K562 (cell line): ENCODE measurements at regions not wholly inside any gene's neighbourhood (a gene's known extent, or its start where the extent isn't known, plus 50 kb on each side); places are given as distances from the start of the nearest gene placed in this dataset.

ENCODE experiments used
- ATAC-seq: fragments of 200-7000 bp; cut with Tn5 transposase; 3 replicates; pipeline ENCODE4 v1.9.1; 2020; ENCODE audit warnings: moderate library complexity
- BruUV-seq: library from RNA; stranded (reverse); fragments of 400-500 nt; replicated peaks from 2 replicates; lab custom pipeline; 2021; lab: Mats Ljungman, UMichigan
- CTCF ChIA-PET: fragments of 300-600 bp; formaldehyde crosslinking; extraction: SDS; loops from one replicate; lab custom pipeline; 2021; ENCODE audit warnings: low intra/inter-chr PET ratio; lab: Yijun Ruan, JAX
- POLR2A ChIA-PET: fragments of 300-600, 350-650 bp; sonication (Branson Sonifier 250); formaldehyde crosslinking; extraction: SDS; loops from one replicate; lab custom pipeline; 2021; ENCODE audit warnings: antibody characterized with exemption, inconsistent platforms; lab: Yijun Ruan, JAX
- DNase-seq, 4 experiments: peaks; one replicate each; pipeline versions ENCODE4 v3.0.0 to v3.0.0-alpha.2; 2011 to 2018; ENCODE audit warnings: low spot score in 3 of 4, mixed read lengths in 3 of 4; ENCODE audit errors: extremely low read depth in 1 of 4
- FAIRE-seq: peaks from 2 replicates; lab custom pipeline; 2011; peaks lifted over from hg19 to GRCh38; lab: Jason Lieb, UNC
- H2AFZ ChIP-seq: 2 replicates; pipeline ENCODE4 v1.6.0; 2011; ENCODE audit warnings: low read depth, low read length, control low read depth, inconsistent platforms
- H3K27ac ChIP-seq: fragments of 200-600 bp; 3 replicates; pipeline ENCODE4 v1.8.0; 2011; ENCODE audit warnings: low read depth, mild to moderate bottlenecking, control low read depth, inconsistent platforms, low read length, moderate library complexity, mixed read lengths; ENCODE audit errors: extremely low read depth
- H3K27me3 ChIP-seq, 2 experiments: fragments of 300-600 bp in 1 of 2; 2 replicates in 1 of 2; 3 replicates in 1 of 2; pipeline versions ENCODE4 v1.6.0 to v1.8.0; 2011; ENCODE audit warnings: inconsistent platforms in 2 of 2, low read length in 2 of 2, mild to moderate bottlenecking in 1 of 2, mixed read lengths in 1 of 2, moderate library complexity in 1 of 2; ENCODE audit not compliant: control insufficient read depth in 2 of 2, insufficient read depth in 2 of 2
- H3K36me3 ChIP-seq: fragments of 300-600 bp; 3 replicates; pipeline ENCODE4 v1.8.0; 2011; ENCODE audit warnings: mild to moderate bottlenecking, low read length, inconsistent platforms; ENCODE audit not compliant: control insufficient read depth, insufficient read depth
- H3K4me1 ChIP-seq, 2 experiments: fragments of 200-600 bp in 1 of 2; replicated peaks in 1 of 2; 2 replicates in 1 of 2; 3 replicates in 1 of 2; pipeline versions ENCODE4 v1.5.1 to v1.8.0; 2011; ENCODE audit warnings: inconsistent platforms in 2 of 2, low read length in 2 of 2, mild to moderate bottlenecking in 1 of 2, mixed read lengths in 1 of 2, moderate library complexity in 1 of 2; ENCODE audit not compliant: control insufficient read depth in 2 of 2, insufficient read depth in 2 of 2
- H3K4me2 ChIP-seq: 2 replicates; pipeline ENCODE4 v1.6.1; 2011; ENCODE audit warnings: low read length, control low read depth, inconsistent platforms, mixed read lengths; ENCODE audit not compliant: insufficient read depth
- H3K4me3 ChIP-seq: fragments of 200-600 bp; sonication (generic), shearing (Covaris generic); 2 replicates; pipeline ENCODE4 v1.5.1; 2016; ENCODE audit warnings: control low read depth, inconsistent platforms
- H3K79me2 ChIP-seq: fragments of 200-600 bp; 3 replicates; pipeline ENCODE4 v1.8.0; 2011; ENCODE audit warnings: low read length, inconsistent platforms; ENCODE audit not compliant: control insufficient read depth, insufficient read depth
- H3K9ac ChIP-seq, 2 experiments: 2 replicates each; pipeline versions ENCODE4 v1.6.0 to v1.6.1; 2011; ENCODE audit warnings: low read depth in 2 of 2, low read length in 2 of 2, control low read depth in 1 of 2, inconsistent platforms in 1 of 2, mild to moderate bottlenecking in 1 of 2, mixed read lengths in 1 of 2; ENCODE audit not compliant: insufficient read depth in 1 of 2
- H3K9me1 ChIP-seq: one replicate; pipeline ENCODE4 v1.6.0; 2011; ENCODE audit warnings: inconsistent platforms, mild to moderate bottlenecking, low read length, moderate library complexity; ENCODE audit not compliant: control insufficient read depth, insufficient read depth
- H3K9me3 ChIP-seq: replicated peaks from 2 replicates; pipeline ENCODE4 v1.5.1; 2011; ENCODE audit warnings: low read depth, low read length, inconsistent platforms; ENCODE audit not compliant: control insufficient read depth, insufficient read depth
- H4K20me1 ChIP-seq: replicated peaks from 2 replicates; pipeline ENCODE4 v1.6.1; 2011; ENCODE audit warnings: low read length, inconsistent platforms, mixed read lengths; ENCODE audit not compliant: control insufficient read depth, insufficient read depth
- CHCHD3 ChIP-seq: fragments of 250-450 bp; sonication (Bioruptor Pico); IDR thresholded peaks from 2 replicates; pipeline ENCODE4 v2.1.2; 2022; ENCODE audit warnings: mild to moderate bottlenecking
- MAFK ChIP-seq: IDR thresholded peaks from 2 replicates; pipeline ENCODE4 v1.6.1; 2011; ENCODE audit warnings: low read length, improper control_type of control experiment
- NFE2 ChIP-seq: IDR thresholded peaks from 2 replicates; pipeline ENCODE4 v1.6.1; 2014; ENCODE audit warnings: antibody characterized with exemption, low read depth
- PRPF4 ChIP-seq: fragments of 200-400 bp; formaldehyde crosslinking; IDR thresholded peaks from one replicate; pipeline ENCODE4 v1.6.1; 2017; ENCODE audit warnings: low read length, low read depth, mild to moderate bottlenecking; ENCODE audit not compliant: insufficient read depth, poor library complexity, severe bottlenecking
- TRIM28 ChIP-seq: fragments of 450-650 bp; IDR thresholded peaks from 2 replicates; pipeline ENCODE4 v1.6.1; 2017
- ZKSCAN8 ChIP-seq: fragments of 200-800 bp; sonication (Bioruptor generic); IDR thresholded peaks from 2 replicates; pipeline ENCODE4 v1.6.1; 2016; ENCODE audit warnings: missing genetic modification characterization, missing compliant biosample characterization
- ZNF316 ChIP-seq: fragments of 450-650 bp; IDR thresholded peaks from 2 replicates; pipeline ENCODE4 v1.6.1; 2016
- ZNF830 ChIP-seq: fragments of 250-450 bp; sonication (Bioruptor Pico); IDR thresholded peaks from 2 replicates; pipeline ENCODE4 v1.5.0; 2021; ENCODE audit warnings: mild to moderate bottlenecking
- WGBS: fragments of 100-300 bp; shearing (Covaris generic); methylation state at CpG from one replicate; pipeline ENCODE4 v1.1.6; 2016; ENCODE audit warnings: low coverage, mixed read lengths; ENCODE audit not compliant: insufficient coverage; ENCODE audit errors: missing lambda C conversion rate; 5-methylcytosine and 5-hydroxymethylcytosine counted together
- in situ Hi-C: fragments of 300-500 bp; cut with MboI; formaldehyde crosslinking; loops from 4 replicates; pipeline ENCODE4 v1.15.0; 2018; ENCODE audit warnings: inconsistent platforms, mixed read lengths
- intact Hi-C: fragments of 100-400 bp; cut with micrococcal nuclease; formaldehyde crosslinking; loops from 2 replicates; pipeline ENCODE4 v1.14.2; 2022
- TF ChIP-seq, protein P1 (sequence below): fragments of 250-450 bp; sonication (Bioruptor Pico); IDR thresholded peaks from 2 replicates; pipeline ENCODE4 v1.4.0; 2020; ENCODE audit warnings: mild to moderate bottlenecking
- TF ChIP-seq, protein P2 (sequence below): fragments of 450-650 bp; formaldehyde crosslinking; IDR thresholded peaks from 2 replicates; pipeline ENCODE4 v1.4.0; 2020; ENCODE audit warnings: mild to moderate bottlenecking, moderate library complexity
- TF ChIP-seq, protein P3 (sequence below), 2 experiments: IDR thresholded peaks in 1 of 2; conservative IDR thresholded peaks in 1 of 2; 2 replicates each; pipeline ENCODE4 v1.6.1; 2016; ENCODE audit warnings: low read depth in 2 of 2, mild to moderate bottlenecking in 1 of 2, missing compliant biosample characterization in 1 of 2, missing genetic modification characterization in 1 of 2, moderate library complexity in 1 of 2
- TF ChIP-seq, protein P4 (sequence below): fragments of 250-450 bp; sonication (Bioruptor Pico); IDR thresholded peaks from 2 replicates; pipeline ENCODE4 v1.5.0; 2022; ENCODE audit warnings: mild to moderate bottlenecking

DNA sequence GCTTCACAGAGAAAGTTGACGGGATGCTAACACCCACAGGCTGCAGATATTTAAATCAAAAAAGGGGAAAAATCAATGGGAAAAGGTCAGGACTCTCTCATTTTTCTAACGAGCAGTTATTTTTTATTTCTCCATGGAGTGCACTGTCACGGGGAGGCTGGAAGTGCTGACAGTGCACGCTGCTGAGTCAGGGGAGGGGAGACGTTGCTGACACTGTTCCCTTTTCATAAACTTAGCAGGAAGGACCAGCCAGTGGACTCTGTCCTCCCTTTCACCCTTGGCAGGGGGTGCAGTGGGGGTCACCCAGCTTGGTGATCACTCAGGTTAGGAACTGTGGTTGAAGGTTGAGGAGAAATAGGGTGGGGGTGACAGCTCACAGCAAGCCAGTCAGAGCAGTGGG lies 65.6 kb upstream of the FUT8 start:
- Histone ChIP-seq H3K9ac (no peak overlapping the region; a peak in 1 of 4 replicates), H3K27me3 (peaks cover 0 to 2% of the 10 kb centered on the region in 2 experiments; a peak in 1 of 5 replicates), H3K36me3 (no peaks in the 10 kb centered on the region), H3K4me3 (no peak overlapping the region), H3K79me2 (no peaks in the 10 kb centered on the region), H3K4me2 (peak overlapping the region; percentile 46), H3K9me3 (no peaks in the 10 kb centered on the region), H3K9me1 (no peaks in the 10 kb centered on the region), H2AFZ (peak overlapping the region; percentile 68), H3K4me1 (peaks cover 0 to 14% of the 10 kb centered on the region in 2 experiments; a peak in 2 of 5 replicates), H4K20me1 (no peaks in the 10 kb centered on the region), H3K27ac (no peak overlapping the region)
- in situ Hi-C loops (no loop called here), intact Hi-C loops (no loop called here)
- DNase-seq (peak in 1 of 4 experiments; percentile 45), FAIRE-seq (peak; percentile 68), ATAC-seq (peak; percentile 63)
- 3% methylated on average over 3 of the region's 5 CpGs for WGBS
- ChIA-PET CTCF (no interaction called here), POLR2A (no interaction called here)
- BruUV-seq: no TSS peak
- peak; percentile 57; the same call in 1 of the 2 replicates for TF ChIP-seq NFE2
- TF ChIP-seq MAFK: peak; percentile 89
- TF ChIP-seq, protein P1, sequence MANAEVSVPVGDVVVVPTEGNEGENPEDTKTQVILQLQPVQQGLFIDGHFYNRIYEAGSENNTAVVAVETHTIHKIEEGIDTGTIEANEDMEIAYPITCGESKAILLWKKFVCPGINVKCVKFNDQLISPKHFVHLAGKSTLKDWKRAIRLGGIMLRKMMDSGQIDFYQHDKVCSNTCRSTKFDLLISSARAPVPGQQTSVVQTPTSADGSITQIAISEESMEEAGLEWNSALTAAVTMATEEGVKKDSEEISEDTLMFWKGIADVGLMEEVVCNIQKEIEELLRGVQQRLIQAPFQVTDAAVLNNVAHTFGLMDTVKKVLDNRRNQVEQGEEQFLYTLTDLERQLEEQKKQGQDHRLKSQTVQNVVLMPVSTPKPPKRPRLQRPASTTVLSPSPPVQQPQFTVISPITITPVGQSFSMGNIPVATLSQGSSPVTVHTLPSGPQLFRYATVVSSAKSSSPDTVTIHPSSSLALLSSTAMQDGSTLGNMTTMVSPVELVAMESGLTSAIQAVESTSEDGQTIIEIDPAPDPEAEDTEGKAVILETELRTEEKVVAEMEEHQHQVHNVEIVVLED (CRISPR knock-in tag): no peak
- no peak for TF ChIP-seq CHCHD3
- TF ChIP-seq PRPF4: no peak
- TF ChIP-seq ZNF316: peak; percentile 96
- TF ChIP-seq, protein P2, sequence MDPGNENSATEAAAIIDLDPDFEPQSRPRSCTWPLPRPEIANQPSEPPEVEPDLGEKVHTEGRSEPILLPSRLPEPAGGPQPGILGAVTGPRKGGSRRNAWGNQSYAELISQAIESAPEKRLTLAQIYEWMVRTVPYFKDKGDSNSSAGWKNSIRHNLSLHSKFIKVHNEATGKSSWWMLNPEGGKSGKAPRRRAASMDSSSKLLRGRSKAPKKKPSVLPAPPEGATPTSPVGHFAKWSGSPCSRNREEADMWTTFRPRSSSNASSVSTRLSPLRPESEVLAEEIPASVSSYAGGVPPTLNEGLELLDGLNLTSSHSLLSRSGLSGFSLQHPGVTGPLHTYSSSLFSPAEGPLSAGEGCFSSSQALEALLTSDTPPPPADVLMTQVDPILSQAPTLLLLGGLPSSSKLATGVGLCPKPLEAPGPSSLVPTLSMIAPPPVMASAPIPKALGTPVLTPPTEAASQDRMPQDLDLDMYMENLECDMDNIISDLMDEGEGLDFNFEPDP (CRISPR knock-in tag): no peak
- TF ChIP-seq ZNF830 (CRISPR knock-in tag): no peak
- no peak for TF ChIP-seq ZKSCAN8
- TF ChIP-seq, protein P3, sequence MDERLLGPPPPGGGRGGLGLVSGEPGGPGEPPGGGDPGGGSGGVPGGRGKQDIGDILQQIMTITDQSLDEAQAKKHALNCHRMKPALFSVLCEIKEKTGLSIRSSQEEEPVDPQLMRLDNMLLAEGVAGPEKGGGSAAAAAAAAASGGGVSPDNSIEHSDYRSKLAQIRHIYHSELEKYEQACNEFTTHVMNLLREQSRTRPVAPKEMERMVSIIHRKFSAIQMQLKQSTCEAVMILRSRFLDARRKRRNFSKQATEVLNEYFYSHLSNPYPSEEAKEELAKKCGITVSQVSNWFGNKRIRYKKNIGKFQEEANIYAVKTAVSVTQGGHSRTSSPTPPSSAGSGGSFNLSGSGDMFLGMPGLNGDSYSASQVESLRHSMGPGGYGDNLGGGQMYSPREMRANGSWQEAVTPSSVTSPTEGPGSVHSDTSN (CRISPR knock-in tag; IDR thresholded peaks at IDR 0.05; ENCODE audit: low read depth): no peak
- TF ChIP-seq, protein P3 (tag; conservative IDR thresholded peaks at IDR 0.05; ENCODE audit: low read depth): 0 out of 2 replicates have a peak, but pooled peaks have one; percentile 13
- no peak for TF ChIP-seq TRIM28
- TF ChIP-seq, protein P4, sequence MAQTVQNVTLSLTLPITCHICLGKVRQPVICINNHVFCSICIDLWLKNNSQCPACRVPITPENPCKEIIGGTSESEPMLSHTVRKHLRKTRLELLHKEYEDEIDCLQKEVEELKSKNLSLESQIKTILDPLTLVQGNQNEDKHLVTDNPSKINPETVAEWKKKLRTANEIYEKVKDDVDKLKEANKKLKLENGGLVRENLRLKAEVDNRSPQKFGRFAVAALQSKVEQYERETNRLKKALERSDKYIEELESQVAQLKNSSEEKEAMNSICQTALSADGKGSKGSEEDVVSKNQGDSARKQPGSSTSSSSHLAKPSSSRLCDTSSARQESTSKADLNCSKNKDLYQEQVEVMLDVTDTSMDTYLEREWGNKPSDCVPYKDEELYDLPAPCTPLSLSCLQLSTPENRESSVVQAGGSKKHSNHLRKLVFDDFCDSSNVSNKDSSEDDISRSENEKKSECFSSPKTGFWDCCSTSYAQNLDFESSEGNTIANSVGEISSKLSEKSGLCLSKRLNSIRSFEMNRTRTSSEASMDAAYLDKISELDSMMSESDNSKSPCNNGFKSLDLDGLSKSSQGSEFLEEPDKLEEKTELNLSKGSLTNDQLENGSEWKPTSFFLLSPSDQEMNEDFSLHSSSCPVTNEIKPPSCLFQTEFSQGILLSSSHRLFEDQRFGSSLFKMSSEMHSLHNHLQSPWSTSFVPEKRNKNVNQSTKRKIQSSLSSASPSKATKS (CRISPR knock-in tag): no peak
